NCI-H187 treated with DMSO at 0.1 percent for 48 hours (cell line): ENCODE measurements at regions not wholly inside any gene's neighbourhood (a gene's known extent, or its start where the extent isn't known, plus 50 kb on each side); places are given as distances from the start of the nearest gene placed in this dataset.
"Not testable (repeated sequence)": the region's sequence is repeated elsewhere in the genome, so short reads cannot be mapped to it uniquely, and the experiment has no call there.

ENCODE experiments used
- DNase-seq: peaks from one replicate; lab custom pipeline; 2025; lab: John Stamatoyannopoulos, UW

DNA sequence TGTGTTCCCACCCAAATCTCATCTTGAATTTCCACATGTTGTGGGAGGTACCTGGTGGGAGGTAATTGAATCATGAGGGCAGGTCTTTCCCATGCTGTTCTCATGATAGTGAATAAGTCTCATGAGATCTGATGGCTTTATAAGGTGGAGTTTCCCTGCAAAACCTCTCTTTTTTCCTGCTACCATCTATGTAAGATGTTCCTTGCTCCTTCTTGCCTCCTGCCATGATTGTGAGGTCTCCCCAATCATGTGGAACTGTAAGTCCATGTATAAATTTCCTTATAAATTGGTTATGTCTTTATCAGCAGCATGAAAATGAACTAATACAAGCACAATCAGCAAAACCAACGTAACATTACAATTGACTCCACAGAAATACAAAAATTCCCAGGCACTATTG lies 814.8 kb upstream of the CITED2 start:
- DNase-seq = not testable (repeated sequence)

DNA sequence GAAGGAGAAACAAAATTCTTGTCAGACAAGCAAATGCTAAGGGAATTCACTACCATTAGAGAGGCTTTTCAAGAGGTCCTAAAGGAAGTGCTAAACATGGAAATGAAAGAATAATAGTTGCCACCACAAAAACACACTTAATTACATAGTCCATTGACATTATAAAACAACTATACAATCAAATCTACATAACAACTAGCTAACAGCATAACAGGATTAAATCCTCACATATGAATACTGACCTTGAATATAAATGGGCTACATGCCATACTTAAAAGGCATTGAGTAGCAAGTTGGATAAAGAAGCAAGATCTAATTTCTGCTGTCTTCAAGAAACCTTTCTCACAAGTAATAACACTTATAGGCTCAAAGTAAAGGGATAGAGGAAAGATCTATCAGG lies 811.5 kb upstream of the CITED2 start:
- no peak for DNase-seq

DNA sequence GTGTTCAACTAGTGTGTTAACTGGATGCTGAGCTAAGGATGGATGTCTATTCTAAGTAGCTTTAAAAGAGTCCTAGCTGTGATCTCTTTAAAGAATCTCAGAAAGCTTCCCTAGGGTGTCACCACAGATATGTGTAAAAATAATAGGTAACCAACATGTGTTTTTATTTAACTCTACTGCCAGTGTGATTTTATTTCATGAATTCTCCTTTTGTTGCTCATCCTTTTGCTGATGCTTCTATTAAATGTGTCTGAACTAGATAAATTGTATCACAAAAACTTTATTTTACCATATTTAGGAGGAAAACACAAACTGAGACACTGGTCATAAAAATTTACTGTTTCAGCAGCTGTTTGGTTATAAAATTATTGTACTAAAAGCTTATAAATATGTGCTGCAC lies 809.4 kb upstream of the CITED2 start:
- DNase-seq = no peak

DNA sequence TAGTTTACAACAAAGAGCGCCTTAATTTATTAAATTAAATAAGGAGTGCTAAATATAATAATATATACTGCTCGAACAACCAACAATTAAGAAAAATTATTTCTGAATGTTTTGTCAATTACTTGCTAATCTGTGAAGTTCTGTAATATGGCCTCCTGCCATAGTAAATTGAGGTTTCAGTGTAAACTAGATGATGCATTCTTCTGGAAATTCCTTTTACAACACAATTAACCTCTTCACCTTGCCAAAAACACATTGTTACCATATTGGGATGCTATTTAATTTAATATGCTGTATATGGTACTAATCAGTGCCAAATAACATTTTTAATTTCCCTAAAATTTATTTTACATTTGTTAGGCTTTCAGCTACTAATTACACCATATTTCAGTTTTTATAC lies 808.4 kb upstream of the CITED2 start:
- DNase-seq = no peak

DNA sequence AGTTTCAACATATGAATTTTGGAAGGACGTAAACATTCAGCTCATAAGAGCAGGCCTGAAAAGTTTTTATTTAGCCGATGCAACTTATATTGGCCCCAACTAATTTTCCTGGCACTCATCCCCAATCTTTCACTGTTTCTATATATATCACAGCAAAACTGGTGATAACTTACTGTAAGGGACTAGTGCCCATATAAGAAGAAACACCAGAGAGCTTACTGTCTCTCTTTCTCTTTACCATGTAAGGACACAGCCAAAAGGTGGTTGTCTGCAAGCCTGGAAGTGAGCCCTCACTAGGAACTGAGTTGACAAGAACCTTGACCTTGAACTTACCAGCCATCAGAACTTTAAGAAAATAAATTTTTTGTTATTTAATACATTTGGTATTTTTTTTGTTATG lies 807.4 kb upstream of the CITED2 start:
- no peak for DNase-seq

DNA sequence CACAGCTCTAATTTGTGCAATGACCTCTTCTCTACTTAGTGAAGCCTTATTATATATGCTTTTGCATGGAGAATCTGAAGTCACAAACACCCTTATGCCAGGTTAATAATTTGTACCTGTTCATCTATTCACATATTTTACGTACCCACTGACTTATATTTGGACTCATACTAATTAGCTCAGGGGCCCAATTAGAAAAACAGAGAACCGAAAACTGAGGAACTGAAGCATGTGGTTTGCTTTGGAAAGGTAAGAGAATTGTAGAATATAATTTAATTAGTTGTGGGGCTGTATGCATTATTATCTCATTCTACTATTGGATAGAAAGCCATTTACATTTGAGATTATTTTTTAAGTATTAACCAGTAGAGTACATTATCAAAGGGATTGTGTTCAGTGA lies 805.9 kb upstream of the CITED2 start:
- no peak for DNase-seq

DNA sequence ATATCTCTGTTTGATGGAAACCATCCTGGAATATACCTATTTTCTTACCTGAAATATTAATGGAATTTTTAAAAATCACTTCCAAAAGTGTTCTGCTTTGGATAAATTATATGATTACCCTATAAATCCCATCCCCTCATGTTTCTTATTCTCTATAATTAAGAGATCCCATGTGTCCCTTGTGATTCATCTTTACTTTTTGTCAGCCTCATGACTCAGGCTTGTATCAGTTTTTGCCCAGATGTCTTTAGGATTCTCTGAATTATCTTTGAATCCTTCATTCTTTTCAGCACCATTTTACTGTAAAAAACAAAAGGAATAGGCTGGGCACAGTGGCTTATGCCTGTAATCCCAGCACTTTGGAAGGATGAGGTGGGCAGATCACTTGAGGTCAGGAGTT lies 804.5 kb upstream of the CITED2 start:
- no peak for DNase-seq

DNA sequence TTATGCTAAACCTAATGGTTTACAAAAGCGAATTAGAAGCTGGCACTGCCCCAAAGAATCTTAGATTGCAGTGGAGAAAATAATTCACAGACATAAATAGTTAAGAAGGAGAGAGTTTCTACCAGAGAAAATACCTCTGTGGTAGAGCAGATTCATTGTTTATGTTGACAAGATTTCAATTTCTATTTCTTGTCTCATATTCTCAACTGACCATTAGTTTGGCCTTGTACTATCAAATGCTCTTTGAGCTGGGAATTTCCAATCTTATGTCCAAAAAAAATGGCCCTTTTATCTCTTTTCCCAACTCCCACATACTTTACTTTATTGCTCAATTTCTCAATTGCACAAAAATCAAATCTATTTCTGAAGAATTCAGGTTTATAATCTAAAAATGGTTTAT lies 804.1 kb upstream of the CITED2 start:
- DNase-seq = no peak

DNA sequence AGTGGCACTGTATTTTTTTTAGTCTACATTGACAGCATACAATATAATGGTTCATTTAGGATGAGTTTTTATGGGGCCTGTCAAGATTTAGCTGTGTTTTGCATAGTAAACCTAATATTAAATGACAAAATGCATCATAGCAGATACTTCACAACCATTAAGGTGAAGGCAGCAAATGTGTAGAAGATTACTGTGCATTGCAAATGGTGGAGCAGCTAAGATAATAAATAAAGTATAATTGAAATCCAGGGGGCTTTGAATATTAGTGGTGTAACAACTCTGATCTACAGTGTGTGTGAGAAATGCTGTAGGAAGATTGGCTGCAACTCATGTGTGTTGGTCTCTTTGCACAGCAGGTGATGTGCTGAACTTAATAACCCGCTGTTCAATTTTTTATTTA lies 801.9 kb upstream of the CITED2 start:
- no peak for DNase-seq

DNA sequence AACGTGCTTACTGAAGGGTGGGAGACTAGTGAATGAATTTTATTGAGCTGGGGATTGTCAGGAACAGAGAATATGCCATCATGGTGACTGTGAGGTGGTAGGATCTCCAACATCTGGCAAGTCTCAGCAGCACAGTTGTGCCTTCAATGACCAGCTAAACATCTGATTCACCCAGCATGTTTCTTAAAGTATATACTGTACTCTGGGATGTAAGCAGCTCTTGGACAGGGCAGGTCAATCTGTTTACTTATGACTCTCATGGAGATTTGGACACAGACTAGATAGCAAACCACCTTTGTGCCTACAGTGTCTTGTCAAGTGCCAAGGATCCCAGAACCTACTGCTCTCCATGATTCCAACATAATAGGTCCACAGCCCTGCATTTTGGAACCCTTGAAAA lies 801.0 kb upstream of the CITED2 start:
- DNase-seq = no peak

DNA sequence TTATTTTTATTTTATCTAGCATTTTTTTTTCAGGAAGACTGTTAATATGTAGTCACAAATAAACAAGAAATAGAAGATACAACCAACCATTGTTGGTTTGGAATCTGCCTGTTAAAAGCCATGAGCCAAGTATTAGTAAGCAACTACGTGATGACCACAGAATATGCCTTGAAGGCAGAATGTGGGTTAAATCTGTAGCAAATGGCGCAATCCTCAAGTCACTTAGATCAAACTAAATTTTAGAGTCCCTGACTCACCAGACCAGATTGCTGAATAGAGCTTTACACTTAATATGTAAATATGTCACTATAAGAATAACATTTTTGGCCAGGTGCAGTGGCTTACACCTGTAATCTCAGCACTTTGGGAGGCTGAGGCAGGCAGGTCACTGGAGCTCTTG lies 800.1 kb upstream of the CITED2 start:
- no peak for DNase-seq

DNA sequence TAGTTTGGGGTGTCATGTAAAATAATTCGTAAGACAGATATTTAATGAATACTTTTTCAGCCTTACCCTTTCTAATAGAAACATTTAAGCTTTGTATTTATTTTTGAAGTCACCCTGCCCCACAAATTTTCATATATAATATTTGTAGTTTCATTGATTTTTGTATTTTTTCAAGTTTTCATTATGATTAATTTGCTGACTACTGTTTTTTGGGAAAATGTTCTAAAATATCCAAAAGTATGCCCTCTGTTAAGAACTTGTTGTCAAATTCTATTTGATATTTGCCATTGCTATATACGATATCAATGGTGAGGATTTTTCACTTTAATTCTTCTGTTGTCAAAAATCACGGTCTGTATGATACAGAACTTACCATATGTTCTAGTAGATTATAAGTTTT lies 793.9 kb upstream of the CITED2 start:
- DNase-seq = no peak

DNA sequence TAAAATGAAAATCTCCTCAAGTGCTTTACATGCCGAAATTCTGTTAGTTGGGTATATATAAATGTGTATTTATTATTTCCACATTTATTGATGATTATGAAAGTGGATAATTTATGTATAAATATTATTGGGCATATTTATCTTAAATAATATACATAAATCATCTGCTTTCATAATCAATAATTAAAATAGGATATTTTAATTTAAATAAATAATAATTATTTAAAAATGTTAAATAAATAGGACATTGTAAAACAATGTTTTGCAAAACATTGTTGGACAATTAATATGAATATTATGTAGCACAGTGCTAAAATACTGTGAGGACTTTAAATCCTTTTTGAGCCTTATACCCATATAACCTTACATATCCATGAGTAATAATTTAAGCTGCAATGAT lies 786.5 kb upstream of the CITED2 start:
- DNase-seq = no peak

DNA sequence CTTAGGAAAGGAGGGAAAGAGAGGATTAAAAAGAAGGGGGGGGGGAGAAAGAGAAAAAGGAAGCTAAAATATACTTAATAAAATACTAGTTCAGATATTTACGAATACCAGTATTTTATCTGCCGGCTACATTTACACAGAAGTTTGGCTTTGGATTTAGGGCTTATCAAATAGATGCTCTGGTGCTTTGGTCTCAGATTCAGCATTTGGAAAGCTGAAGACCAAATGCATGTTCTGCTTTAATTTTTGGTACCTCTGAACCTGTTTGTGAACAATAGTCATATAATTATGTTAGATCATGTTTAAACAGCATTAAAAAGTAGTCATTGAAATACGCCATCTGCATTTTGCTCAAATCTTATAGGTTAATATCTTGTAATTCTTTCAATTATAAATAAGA lies 786.0 kb upstream of the CITED2 start:
- no peak for DNase-seq

DNA sequence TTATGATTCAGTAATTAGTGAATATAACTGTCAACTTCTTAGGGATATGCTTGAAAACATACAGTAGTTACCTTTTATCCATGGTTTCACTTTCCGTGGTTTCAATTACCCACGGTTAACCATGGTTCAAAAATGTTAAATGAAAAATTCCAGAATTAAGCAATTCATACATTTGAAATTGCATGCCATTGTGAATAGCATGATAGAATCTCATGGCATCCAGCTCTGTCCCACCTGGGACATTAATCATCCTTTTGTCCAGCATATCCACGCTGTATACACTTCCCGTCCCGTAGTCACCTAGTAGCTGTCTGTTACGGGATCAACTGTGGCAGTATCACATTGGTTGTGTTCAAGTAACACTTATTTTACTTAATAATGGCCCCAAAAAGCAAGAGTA lies 781.7 kb upstream of the CITED2 start:
- DNase-seq = no peak

DNA sequence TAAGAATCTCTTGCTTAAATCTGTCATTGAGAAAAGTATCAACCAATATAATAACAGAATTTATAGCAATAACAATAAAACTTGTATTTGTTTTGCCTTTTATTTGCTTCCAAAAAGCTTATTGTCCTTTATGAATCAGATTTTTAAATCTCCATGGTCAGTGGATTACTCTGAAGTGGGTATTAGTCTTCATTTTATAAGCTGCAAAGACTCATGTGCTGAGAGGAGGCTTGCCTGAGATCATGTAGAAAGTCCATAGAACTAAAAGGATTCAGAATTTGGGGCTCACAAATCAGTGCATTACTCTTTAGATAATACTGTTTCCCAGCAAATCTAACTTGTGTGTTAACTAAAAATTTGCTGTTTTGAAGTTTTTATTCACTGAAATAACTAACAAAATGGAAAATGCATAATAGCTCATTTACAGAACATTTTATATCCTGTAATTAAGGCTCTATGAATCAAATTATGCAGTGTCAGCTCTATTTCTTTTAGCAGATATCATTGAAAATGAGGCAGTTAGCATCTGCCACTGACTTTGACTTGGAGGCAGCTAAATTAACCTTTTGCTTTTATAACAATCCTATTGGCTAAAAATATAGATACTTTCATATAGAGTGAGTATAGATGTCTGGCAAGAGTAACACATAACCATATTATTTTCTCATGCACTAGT lies 781.1 kb upstream of the CITED2 start:
- DNase-seq = no peak

DNA sequence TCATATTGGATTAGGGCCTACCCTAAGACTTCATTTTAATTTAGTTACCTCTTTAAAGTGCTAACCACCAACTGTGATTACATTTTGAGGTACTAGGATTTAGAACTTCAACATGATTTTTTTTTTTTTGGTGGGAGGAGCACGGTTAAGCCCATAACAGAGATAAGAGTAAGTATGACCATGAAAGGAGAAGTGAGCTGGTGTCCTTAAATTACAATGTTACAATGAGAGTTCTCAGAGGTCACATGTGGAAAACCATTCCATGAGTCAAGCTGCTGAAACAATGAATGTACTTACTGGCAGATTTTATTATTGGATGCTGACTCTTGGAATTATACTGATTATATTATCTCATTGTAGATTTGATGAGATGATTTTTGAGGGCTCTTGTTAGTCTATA lies 779.3 kb upstream of the CITED2 start:
- DNase-seq = no peak

DNA sequence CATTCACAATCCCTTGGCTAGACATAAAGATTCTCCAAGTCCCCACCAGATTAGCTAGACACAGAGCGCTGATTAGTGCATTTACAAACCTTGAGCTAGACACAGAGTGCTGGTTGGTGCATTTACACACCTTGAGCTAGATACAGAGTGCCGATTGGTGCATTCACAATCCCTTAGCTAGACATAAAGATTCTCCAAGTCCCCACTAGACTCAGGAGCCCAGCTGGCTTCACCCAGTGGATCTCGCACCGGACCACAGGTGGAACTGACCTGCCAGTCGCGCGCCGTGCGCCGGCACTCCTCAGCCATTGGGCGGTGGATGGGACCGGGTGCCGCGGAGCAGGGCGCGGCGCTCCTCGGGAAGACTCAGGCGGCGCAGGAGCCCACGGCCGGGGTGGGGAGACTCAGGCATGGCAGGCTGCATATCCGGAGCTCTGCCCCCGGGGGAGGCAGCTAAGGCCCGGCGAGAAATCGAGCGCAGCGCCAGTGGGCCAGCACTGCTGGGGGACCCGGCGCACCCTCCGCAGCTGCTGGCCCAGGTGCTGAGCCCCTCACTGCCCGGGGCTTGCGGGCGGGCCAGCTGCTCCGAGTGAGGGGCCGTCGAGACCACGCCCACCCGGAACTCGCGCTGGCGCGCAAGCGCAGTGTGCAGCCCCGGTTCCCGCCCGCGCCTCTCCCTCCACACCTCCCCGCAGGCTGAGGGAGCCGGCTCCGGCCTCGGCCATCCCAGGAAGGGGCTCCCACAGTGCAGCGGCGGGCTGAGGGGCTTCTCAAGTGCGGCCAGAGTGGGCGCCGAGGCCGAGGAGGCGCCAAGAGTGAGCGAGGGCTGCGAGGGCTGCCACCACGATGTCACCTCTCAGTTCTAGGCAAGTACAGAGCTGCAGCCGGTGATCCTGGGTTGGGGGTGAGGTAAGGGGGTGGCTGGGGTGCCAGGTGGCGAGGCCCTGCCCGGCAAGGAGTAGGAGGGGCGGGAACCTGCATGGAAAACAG lies 773.7 kb upstream of the CITED2 start:
- DNase-seq = not testable (repeated sequence)

DNA sequence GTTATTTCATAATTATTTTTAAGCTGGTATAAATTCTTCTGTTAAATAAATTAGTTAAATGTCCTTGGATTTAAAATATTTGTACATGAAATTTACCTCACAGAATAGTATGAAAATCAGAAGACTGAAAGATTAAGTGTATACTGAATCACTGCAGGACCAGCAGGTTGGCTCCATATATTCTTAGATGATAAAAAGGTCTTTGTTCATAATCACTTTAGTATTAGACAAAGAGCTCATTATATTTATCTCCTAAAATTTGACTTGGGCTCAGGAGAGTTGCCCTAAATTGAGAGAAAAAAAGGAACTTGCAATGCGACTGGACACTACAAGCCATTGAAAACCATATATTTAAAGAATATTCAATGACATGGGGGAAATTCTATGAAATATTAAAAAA lies 766.4 kb upstream of the CITED2 start:
- no peak for DNase-seq

DNA sequence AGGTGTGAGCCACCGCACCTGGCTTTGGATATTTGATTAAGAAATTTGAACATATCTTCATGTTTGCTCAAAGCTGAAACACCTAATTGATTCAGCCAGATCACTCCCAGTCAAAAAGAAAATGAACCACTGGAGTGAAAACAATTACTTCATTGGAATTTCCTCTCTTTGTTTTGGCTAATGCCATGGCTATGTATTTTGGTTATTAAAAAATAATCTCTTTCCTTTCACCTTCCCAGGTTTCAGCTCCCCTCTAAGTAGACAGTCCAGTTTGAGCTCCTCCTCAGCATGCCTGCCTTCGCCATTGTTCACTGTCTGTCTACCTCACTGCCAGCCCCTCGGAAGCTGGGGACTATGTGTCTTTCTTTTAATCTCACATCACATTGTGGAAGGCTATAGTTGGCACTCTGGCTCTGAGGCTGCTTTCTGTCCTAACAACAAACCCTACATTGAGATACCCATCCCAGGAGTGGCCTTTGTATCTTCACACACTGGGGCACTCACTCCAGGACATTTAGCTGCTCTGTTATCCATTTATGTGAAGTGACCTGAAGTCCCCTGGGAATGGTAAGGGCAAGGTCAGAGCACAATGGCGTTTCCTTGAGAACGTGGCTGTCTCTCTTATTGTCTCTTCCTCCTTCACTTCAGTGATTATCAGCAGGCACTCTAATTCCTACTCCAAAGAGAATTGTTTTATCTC lies 764.0 kb upstream of the CITED2 start:
- DNase-seq = no peak

DNA sequence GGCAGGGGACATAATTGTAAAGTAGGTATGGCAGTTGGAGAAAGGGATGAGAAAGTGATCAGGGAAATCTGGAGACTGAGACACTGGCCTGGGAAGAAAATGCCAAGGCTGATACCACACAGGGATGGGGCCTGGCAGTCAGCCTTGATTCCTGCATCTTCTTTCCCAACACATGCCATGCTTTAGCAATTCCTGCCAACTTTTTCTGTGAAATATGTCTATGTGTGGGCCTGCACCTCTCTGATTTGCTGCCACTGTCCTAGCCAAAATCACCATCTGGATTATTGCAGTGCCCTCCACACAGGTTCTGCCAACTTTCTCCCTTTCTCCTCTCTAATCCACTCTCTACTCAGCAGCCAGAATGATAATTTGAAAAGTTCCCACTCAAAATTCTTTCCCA lies 759.8 kb upstream of the CITED2 start:
- DNase-seq = no peak

DNA sequence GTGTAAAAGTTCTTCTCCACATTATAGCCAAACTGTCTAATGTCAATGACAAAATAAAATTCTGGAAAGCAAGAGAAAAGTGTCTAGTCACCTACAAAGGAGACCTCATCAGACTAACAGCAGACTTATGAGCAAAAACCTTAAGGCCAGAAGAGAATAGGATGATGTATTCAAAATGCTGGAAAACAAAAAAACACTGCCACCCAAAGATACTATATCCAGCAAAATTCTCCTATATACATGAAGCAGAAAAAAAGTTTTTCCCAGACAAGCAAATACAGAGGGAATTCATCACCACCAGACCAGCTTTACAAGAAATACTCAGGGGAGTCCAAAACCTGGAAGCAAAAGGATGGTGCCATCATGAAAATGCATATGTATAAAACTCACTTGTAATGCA lies 755.6 kb upstream of the CITED2 start:
- no peak for DNase-seq

DNA sequence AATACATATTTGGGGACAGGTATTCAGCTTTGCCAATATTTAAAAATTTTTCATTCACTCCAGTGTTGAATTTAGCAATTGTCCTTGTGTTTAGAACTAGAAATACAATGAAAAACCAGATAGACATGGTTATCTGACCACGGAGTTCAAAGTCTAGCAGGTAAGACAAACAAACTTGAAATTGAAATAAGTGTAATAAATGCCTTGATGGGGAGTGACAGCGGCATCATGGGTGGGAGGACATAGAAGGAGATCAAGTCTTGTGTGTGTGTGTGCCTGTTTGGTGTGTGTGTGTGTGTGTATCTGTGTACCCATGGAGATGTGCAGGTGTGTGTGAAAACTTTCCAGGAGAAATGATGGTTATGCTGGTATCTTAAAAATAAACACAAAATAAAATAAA lies 750.0 kb upstream of the CITED2 start:
- no peak for DNase-seq
